Activated B cell treated with CpG ODN at 0.5 μM for 24 hours (primary cell): ENCODE measurements at regions not wholly inside any gene's neighbourhood (a gene's known extent, or its start where the extent isn't known, plus 50 kb on each side); places are given as distances from the start of the nearest gene placed in this dataset.

Experiments used
- ATAC-seq: fragments of 200-7000 bp; cut with Tn5 transposase; one replicate; pipeline ENCODE4 v1.10.0; 2021; ENCODE audit warnings: low read depth, mild to moderate bottlenecking, moderate library complexity
- CTCF ChIA-PET: fragments of 350-600 bp; sonication (Branson Sonifier 250); formaldehyde crosslinking; loops from one replicate; lab custom pipeline; 2021; ENCODE audit warnings: antibody characterized with exemption; lab: Charles Lee
- POLR2A ChIA-PET: fragments of 350-600 bp; sonication (Branson Sonifier 250); formaldehyde crosslinking; loops from one replicate; lab custom pipeline; 2021; ENCODE audit warnings: antibody characterized with exemption; lab: Charles Lee
- DNase-seq: peaks from one replicate; pipeline ENCODE4 v3.0.0; 2022
- H3K27ac Mint-ChIP-seq: one replicate; pipeline ENCODE4 v1.8.0; 2020; ENCODE audit warnings: mixed read lengths
- H3K27me3 Mint-ChIP-seq: one replicate; pipeline ENCODE4 v1.8.0; 2021; ENCODE audit warnings: mixed read lengths
- H3K36me3 Mint-ChIP-seq: one replicate; pipeline ENCODE4 v1.8.0; 2021; ENCODE audit warnings: low read depth, mixed read lengths
- H3K4me1 Mint-ChIP-seq: one replicate; pipeline ENCODE4 v1.8.0; 2021; ENCODE audit warnings: mixed read lengths
- H3K4me3 Mint-ChIP-seq: one replicate; pipeline ENCODE4 v1.8.0; 2020; ENCODE audit warnings: mild to moderate bottlenecking, mixed read lengths
- H3K9me3 Mint-ChIP-seq: one replicate; pipeline ENCODE4 v1.8.0; 2020; ENCODE audit warnings: mixed read lengths
- CTCF ChIP-seq: fragments of 200-600 bp; IDR thresholded peaks from one replicate; pipeline ENCODE4 v1.8.0; 2022; ENCODE audit warnings: antibody characterized with exemption, mild to moderate bottlenecking
- intact Hi-C: fragments of 100-400 bp; cut with micrococcal nuclease; formaldehyde crosslinking; loops from one replicate; pipeline ENCODE4 v1.15.1; 2024

- Mint-ChIP-seq H3K4me1 (no peaks in the 10 kb centered on the region), H3K36me3 (no peaks in the 10 kb centered on the region), H3K9me3 (peaks cover 5% of the 10 kb centered on the region), H3K27ac (no peak overlapping the region), H3K27me3 (no peaks in the 10 kb centered on the region), H3K4me3 (no peak overlapping the region)
- intact Hi-C loops: no loop called here
- TF ChIP-seq CTCF: no peak
- ATAC-seq: no peak
- DNase-seq: no peak
- ChIA-PET POLR2A (interaction anchor here (0.6 kb wide), 1 partner anchor 240 kb away, joined by 4 read pairs; no protein-coding TSS in a partner anchor), CTCF (no interaction called here)
Observed at GRCh38 chr10:10860455-10860976, 157.2 kb upstream of the CELF2 start.

DNA sequence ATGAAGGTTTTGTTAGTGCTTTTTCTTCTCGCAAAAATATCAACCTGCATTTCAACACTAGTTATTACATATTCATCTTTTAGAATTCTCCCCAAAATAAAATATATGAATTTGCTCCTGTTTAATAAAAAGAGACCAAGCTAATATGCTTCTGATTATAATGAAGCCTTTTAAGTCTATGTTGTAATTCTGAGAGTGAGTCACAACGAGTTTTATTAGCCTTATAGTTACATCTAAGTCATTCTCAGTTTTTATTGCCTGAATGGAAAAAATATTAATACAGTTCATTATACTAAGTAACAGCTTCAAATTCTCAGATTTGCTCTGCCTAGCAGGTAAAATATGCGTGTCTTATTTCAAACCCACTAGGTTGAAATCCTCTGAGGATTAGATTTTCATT is 152.4 kb upstream of the CELF2 start:
- DNase-seq: no peak
- Mint-ChIP-seq H3K36me3 (no peaks in the 10 kb centered on the region), H3K27ac (no peak overlapping the region), H3K4me1 (no peaks in the 10 kb centered on the region), H3K4me3 (no peak overlapping the region), H3K9me3 (peaks cover 3% of the 10 kb centered on the region), H3K27me3 (peaks cover 2% of the 10 kb centered on the region)
- intact Hi-C loops: no loop called here
- CTCF ChIA-PET: no interaction called here
- TF ChIP-seq CTCF: no peak
- no peak for ATAC-seq
- POLR2A ChIA-PET: no interaction called here

DNA sequence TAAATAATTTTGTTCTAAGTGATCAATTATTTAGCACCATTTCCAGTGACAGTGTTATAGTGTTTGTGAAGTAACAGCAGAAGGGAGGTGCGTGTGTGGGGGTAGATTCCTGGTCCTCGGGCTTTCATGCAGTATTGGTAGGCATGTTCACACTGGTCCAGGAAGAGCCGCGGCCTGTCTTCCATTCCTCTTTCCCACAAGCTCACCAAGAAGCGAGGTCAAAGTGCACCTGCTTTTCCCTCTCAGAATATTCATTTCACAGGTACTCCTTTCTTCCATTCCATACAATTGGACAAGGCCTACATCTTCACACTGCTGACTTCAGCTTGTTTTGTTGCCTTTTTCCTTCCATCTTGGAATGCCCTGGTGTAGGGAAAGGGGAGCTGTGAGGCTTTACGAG is 151.8 kb upstream of the CELF2 start:
- ATAC-seq: no peak
- Mint-ChIP-seq H3K27me3 (peaks cover 2% of the 10 kb centered on the region), H3K9me3 (no peaks in the 10 kb centered on the region), H3K36me3 (no peaks in the 10 kb centered on the region), H3K4me1 (peaks cover 4% of the 10 kb centered on the region), H3K4me3 (no peak overlapping the region), H3K27ac (no peak overlapping the region)
- DNase-seq: no peak
- CTCF ChIA-PET: no interaction called here
- intact Hi-C loops: no loop called here
- POLR2A ChIA-PET: no interaction called here
- no peak for TF ChIP-seq CTCF

GRCh38 chr10:10869592-10869991 is 148.1 kb upstream of the CELF2 start:
- no peak for TF ChIP-seq CTCF
- H3K27ac Mint-ChIP-seq: no peak overlapping the region
- POLR2A ChIA-PET: no interaction called here
- peaks cover 6% of the 10 kb centered on the region for H3K4me1 Mint-ChIP-seq
- CTCF ChIA-PET: no interaction called here
- intact Hi-C loops: no loop called here
- peaks cover 13% of the 10 kb centered on the region for H3K27me3 Mint-ChIP-seq
- H3K4me3 Mint-ChIP-seq: no peak overlapping the region
- no peaks in the 10 kb centered on the region for H3K9me3 Mint-ChIP-seq
- peak; percentile 67 for ATAC-seq
- no peak for DNase-seq
- no peaks in the 10 kb centered on the region for H3K36me3 Mint-ChIP-seq

DNA sequence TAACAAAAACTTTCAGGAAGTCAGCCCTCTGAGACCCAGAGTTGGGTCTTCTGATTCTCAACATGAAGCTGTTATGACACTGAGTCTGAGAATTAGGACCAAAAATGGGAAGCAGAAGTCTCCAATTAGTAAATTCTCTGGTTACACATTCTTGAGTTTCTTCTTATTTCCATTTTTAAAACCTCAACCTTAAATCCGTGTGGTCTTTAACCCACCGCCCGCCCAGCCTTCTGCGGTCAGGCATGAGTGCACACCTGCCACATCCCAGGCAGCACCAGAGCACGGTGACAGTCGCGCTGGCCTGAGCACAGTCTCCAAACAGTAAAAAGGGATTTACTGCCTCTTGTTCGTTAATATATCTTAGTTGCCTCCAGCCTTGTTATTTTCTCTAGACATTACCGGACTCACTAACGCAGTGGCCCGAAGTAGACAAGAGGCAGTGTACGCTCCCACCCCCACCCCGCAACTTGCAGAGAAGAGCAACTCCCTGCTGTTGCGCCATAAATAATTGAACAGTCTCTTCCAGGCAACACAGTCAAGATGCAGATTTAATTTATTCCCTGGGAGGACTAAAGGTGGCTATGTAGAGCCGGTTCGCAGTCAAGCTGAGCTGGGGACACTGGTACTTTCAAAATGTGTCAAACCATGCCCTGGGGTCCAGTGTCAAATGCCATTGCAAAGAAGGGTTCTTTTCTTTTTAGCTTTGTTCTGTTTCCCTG is 147.0 kb upstream of the CELF2 start:
- Mint-ChIP-seq H3K4me3 (no peak overlapping the region), H3K4me1 (peaks cover 6% of the 10 kb centered on the region), H3K36me3 (no peaks in the 10 kb centered on the region), H3K27me3 (peaks cover 17% of the 10 kb centered on the region), H3K27ac (no peak overlapping the region), H3K9me3 (no peaks in the 10 kb centered on the region)
- TF ChIP-seq CTCF: no peak
- intact Hi-C loops: no loop called here
- POLR2A ChIA-PET: no interaction called here
- ATAC-seq (no peak), DNase-seq (no peak)
- CTCF ChIA-PET: no interaction called here
